Activated CD4-positive, alpha-beta T cell treated with anti-CD3 and anti-CD28 coated beads, Interleukin-2, amount 10 ng/mL, durations not matched to agents 24 days and 14 days (primary cell): ENCODE measurements at regions not wholly inside any gene's neighbourhood (a gene's known extent, or its start where the extent isn't known, plus 50 kb on each side); places are given as distances from the start of the nearest gene placed in this dataset.
A peak's percentile ranks its signal among the peaks of the same experiment; 100 is the strongest.

Experiments
- DNase-seq: peaks from one replicate; pipeline ENCODE4 v3.0.0; 2022
- H3K27ac Mint-ChIP-seq: one replicate; pipeline ENCODE4 v1.8.0; 2022; ENCODE audit warnings: mild to moderate bottlenecking, mixed read lengths
- H3K27me3 Mint-ChIP-seq: one replicate; pipeline ENCODE4 v1.8.0; 2022; ENCODE audit warnings: mixed read lengths
- H3K36me3 Mint-ChIP-seq: one replicate; pipeline ENCODE4 v1.8.0; 2022; ENCODE audit warnings: low read depth, mild to moderate bottlenecking, mixed read lengths
- H3K4me1 Mint-ChIP-seq: one replicate; pipeline ENCODE4 v1.8.0; 2021; ENCODE audit warnings: mixed read lengths
- H3K4me3 Mint-ChIP-seq: one replicate; pipeline ENCODE4 v1.8.0; 2022; ENCODE audit warnings: mild to moderate bottlenecking, moderate library complexity, mixed read lengths
- H3K9me3 Mint-ChIP-seq: one replicate; pipeline ENCODE4 v1.8.0; 2021; ENCODE audit warnings: mixed read lengths
- intact Hi-C: fragments of 100-400 bp; cut with micrococcal nuclease; formaldehyde crosslinking; loops from one replicate; pipeline ENCODE4 v1.15.1; 2023

GRCh38 chr6:166036316-166037095 is 131.1 kb downstream of the TBXT start:
- H3K9me3 Mint-ChIP-seq = no peaks in the 10 kb centered on the region

DNA sequence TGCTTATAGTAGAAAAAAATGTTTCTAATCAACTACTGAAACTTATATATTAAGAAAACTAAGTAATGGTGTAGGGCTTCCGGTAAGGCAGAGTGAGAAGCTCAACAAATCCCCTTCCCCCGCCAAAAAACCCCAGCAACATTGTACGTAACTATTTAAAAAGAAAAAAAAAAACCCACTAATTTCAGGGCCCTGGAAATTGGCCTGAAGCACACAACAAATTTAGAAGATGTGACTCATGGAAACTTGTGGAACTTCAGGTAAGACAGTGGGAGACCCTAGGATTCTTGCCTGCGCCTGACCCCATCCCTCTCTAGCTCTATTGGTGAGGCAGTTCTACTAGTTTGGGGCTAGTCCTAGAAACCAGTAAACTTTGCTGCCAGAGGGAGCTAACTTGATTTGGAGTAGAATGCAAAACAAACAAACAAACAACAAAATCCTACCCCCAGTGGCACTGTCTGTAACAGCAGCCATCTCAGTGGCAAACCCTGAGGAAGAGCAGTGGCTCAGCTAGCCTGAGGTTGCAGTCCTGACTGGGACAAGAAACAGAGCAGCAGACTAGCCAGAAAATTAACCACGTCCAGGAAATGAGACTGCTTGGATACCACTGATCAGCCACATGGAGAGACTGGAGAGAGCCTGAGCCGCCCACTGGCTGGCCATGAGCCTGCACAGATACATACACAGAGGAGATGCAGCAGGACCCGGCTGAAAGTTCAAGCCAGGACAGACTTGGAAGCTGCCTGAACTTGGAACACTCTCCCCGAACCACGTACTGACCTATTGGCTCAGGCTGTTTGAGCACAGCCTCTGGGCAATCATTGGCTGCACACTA is 135.1 kb downstream of the TBXT start:
- no peaks in the 10 kb centered on the region for H3K27me3 Mint-ChIP-seq
- H3K9me3 Mint-ChIP-seq = no peaks in the 10 kb centered on the region
- H3K36me3 Mint-ChIP-seq = no peaks in the 10 kb centered on the region
- H3K4me3 Mint-ChIP-seq = no peak overlapping the region
- intact Hi-C loops = no loop called here
- H3K4me1 Mint-ChIP-seq = no peaks in the 10 kb centered on the region
- DNase-seq = peak; percentile 69
- no peak overlapping the region for H3K27ac Mint-ChIP-seq

More at GRCh38 chr6:166036316-166037095, 131.1 kb downstream of the TBXT start:
- no peaks in the 10 kb centered on the region for H3K4me1 Mint-ChIP-seq
- no peaks in the 10 kb centered on the region for H3K27me3 Mint-ChIP-seq
- no peaks in the 10 kb centered on the region for H3K36me3 Mint-ChIP-seq
- intact Hi-C loops = no loop called here
- no peak overlapping the region for H3K27ac Mint-ChIP-seq
- no peak for DNase-seq
- H3K4me3 Mint-ChIP-seq = no peak overlapping the region

GRCh38 chr6:166031275-166031674 is 136.4 kb downstream of the TBXT start:
- intact Hi-C loops = no loop called here
- H3K4me3 Mint-ChIP-seq = no peak overlapping the region
- DNase-seq = no peak
- H3K4me1 Mint-ChIP-seq = no peaks in the 10 kb centered on the region
- no peak overlapping the region for H3K27ac Mint-ChIP-seq
- H3K9me3 Mint-ChIP-seq = no peaks in the 10 kb centered on the region
- H3K36me3 Mint-ChIP-seq = no peaks in the 10 kb centered on the region
- H3K27me3 Mint-ChIP-seq = no peaks in the 10 kb centered on the region

DNA sequence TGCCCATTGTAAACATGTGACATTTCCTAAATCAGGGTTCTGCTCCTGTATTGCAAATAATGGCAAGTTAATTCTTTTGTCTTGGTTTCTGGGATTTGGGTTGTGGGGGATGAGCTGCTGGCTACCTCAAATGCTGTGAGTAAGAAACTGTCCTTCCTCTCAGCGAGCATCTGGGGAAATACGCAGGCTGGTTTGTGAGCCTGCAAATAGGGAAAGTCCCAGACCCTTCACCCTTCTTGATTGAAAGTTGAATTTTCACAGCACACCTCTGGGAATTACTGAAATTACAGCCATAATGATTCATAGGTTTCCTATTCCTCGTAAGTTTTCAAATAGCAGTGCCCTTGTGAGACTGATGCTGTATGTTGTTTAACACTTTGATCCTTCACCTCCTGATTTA is 138.1 kb downstream of the TBXT start:
- Mint-ChIP-seq H3K27ac (no peak overlapping the region), H3K36me3 (no peaks in the 10 kb centered on the region), H3K27me3 (no peaks in the 10 kb centered on the region), H3K4me1 (no peaks in the 10 kb centered on the region), H3K9me3 (no peaks in the 10 kb centered on the region), H3K4me3 (no peak overlapping the region)
- intact Hi-C loops = no loop called here
- peak; percentile 63 for DNase-seq

DNA sequence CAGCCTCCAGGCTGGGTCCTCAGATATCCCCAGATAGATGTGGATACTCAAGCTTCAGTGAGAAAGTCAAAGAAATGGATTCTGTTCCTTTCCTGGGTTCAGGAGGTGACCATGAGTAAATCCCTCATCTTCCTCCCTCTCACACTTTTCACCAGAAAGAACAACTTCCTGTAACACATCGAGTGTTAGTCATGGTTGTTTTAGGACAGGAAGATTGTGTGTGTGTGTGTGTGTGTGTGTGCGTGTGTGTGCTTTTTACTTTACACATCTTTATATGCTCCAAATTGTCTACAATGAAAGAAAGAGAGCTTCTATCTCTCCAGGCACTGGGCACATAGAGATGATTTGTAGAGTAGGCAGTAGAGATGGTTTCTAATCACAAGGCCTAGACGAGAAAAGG is 139.9 kb downstream of the TBXT start:
- H3K27me3 Mint-ChIP-seq = no peaks in the 10 kb centered on the region
- DNase-seq = no peak
- intact Hi-C loops = no loop called here
- H3K9me3 Mint-ChIP-seq = no peaks in the 10 kb centered on the region
- H3K4me1 Mint-ChIP-seq = no peaks in the 10 kb centered on the region
- no peak overlapping the region for H3K4me3 Mint-ChIP-seq
- H3K36me3 Mint-ChIP-seq = no peaks in the 10 kb centered on the region
- H3K27ac Mint-ChIP-seq = no peak overlapping the region

DNA sequence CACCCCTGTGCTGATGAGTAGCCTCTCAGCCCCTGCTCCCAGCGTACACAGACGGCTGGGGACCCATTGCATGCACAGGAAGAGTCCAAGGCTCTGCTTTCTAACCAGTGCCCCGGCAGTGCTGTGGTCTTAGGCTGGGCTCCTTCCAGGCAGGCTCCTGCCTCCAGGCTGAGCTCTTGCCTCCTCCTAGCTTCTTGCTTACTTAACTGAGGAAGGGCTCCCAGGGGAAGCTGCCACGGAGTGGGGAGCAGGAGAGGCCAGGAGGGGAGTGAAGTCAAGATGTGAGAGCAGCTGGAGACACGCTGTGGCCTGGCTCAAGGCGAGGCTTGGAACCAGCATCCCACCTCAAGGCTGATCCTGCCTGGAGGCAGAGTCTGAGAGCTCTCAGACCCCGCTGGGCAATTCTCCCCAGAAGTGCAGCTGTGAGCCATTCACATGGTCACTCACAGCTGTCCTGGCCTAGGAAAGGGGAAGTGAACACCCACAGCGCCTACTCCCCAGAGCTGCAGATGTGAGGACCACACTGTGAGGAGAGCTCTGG is 141.0 kb downstream of the TBXT start:
- no peaks in the 10 kb centered on the region for H3K27me3 Mint-ChIP-seq
- peak; percentile 49 for DNase-seq
- no peaks in the 10 kb centered on the region for H3K9me3 Mint-ChIP-seq
- no peak overlapping the region for H3K27ac Mint-ChIP-seq
- intact Hi-C loops = no loop called here
- no peak overlapping the region for H3K4me3 Mint-ChIP-seq
- H3K36me3 Mint-ChIP-seq = no peaks in the 10 kb centered on the region
- H3K4me1 Mint-ChIP-seq = no peaks in the 10 kb centered on the region

- H3K4me1 Mint-ChIP-seq = no peaks in the 10 kb centered on the region
- H3K9me3 Mint-ChIP-seq = no peaks in the 10 kb centered on the region
- no peaks in the 10 kb centered on the region for H3K27me3 Mint-ChIP-seq
- H3K4me3 Mint-ChIP-seq = no peak overlapping the region
- H3K27ac Mint-ChIP-seq = no peak overlapping the region
- intact Hi-C loops = no loop called here
- DNase-seq = peak; percentile 34
- H3K36me3 Mint-ChIP-seq = no peaks in the 10 kb centered on the region
Observed at GRCh38 chr6:166025149-166025898, 142.3 kb downstream of the TBXT start.

- Mint-ChIP-seq H3K9me3 (no peaks in the 10 kb centered on the region), H3K27ac (no peak overlapping the region), H3K4me1 (no peaks in the 10 kb centered on the region), H3K4me3 (no peak overlapping the region), H3K27me3 (no peaks in the 10 kb centered on the region), H3K36me3 (no peaks in the 10 kb centered on the region)
- intact Hi-C loops = no loop called here
- DNase-seq = peak; percentile 57
Observed at GRCh38 chr6:166024252-166024651, 143.4 kb downstream of the TBXT start.

DNA sequence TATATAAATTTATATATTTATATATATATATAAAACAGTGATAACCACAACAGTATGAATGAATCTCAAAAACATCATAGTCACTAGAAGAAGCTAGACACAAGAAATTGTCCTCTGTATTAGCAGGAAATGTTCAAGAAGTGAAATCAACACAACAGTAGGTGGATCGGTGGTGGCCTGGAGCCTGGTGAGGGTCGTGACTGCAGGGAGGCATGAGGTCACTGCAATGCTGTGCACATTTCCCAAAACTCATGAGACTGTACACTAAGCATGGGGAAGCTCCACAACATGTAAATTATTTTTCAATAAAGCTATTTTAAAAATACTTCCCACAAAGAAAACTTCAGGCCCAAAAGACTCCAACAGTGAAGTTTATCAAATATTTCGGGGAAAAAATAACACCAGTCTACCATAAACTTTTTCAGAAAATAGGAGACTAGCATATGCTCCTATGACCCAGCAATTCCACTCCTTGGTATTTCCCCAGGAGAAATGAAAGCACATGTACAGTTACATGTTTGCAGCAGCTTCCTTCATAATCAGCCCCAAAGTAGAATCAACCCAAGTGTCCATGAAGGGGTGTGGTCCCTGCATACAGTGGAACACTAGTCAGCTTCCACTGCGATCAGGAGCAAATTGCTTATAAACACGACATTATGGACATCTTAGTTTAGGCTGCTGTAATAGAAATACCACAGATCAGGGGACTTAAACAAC is 144.2 kb downstream of the TBXT start:
- Mint-ChIP-seq H3K27me3 (no peaks in the 10 kb centered on the region), H3K27ac (no peak overlapping the region), H3K36me3 (no peaks in the 10 kb centered on the region), H3K4me3 (no peak overlapping the region), H3K4me1 (no peaks in the 10 kb centered on the region), H3K9me3 (no peaks in the 10 kb centered on the region)
- intact Hi-C loops = no loop called here
- DNase-seq = peak; percentile 52

DNA sequence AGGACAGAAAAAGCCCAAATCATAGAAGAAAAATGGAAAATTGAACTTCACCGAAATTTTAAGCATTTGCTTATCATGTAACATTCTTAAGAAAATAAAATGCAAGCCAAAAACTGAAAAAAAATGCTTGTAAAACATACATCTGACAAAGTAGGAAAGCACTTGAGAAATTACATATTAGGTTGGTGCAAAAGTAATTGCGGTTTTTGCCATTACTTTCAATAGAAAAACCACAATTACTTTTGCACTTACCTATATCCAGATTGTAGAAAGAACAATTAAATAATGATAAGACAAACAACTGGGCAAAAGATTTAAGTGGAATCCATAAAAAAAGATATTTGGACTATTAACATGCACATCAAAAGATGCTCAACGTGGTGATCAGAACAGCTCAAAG is 146.2 kb downstream of the TBXT start:
- intact Hi-C loops = no loop called here
- Mint-ChIP-seq H3K27me3 (no peaks in the 10 kb centered on the region), H3K9me3 (peaks cover 4% of the 10 kb centered on the region), H3K4me3 (no peak overlapping the region), H3K27ac (no peak overlapping the region), H3K36me3 (no peaks in the 10 kb centered on the region), H3K4me1 (no peaks in the 10 kb centered on the region)
- DNase-seq = no peak

GRCh38 chr6:166019214-166019613 is 148.4 kb downstream of the TBXT start:
- Mint-ChIP-seq H3K4me3 (no peak overlapping the region), H3K27ac (no peak overlapping the region), H3K36me3 (no peaks in the 10 kb centered on the region), H3K4me1 (no peaks in the 10 kb centered on the region), H3K9me3 (peaks cover 4% of the 10 kb centered on the region), H3K27me3 (no peaks in the 10 kb centered on the region)
- intact Hi-C loops = no loop called here
- DNase-seq = peak; percentile 43

- Mint-ChIP-seq H3K27me3 (no peaks in the 10 kb centered on the region), H3K4me3 (no peak overlapping the region), H3K9me3 (peaks cover 4% of the 10 kb centered on the region), H3K36me3 (no peaks in the 10 kb centered on the region), H3K4me1 (no peaks in the 10 kb centered on the region), H3K27ac (no peak overlapping the region)
- DNase-seq = no peak
- intact Hi-C loops = no loop called here
Observed at GRCh38 chr6:166017032-166017635, 150.5 kb downstream of the TBXT start.

- H3K4me1 Mint-ChIP-seq = no peaks in the 10 kb centered on the region
- H3K9me3 Mint-ChIP-seq = peaks cover 4% of the 10 kb centered on the region
- H3K36me3 Mint-ChIP-seq = no peaks in the 10 kb centered on the region
- intact Hi-C loops = no loop called here
- no peak overlapping the region for H3K4me3 Mint-ChIP-seq
- H3K27me3 Mint-ChIP-seq = peaks cover 6% of the 10 kb centered on the region
- DNase-seq = no peak
- no peak overlapping the region for H3K27ac Mint-ChIP-seq
Observed at GRCh38 chr6:166014966-166015365, 152.7 kb downstream of the TBXT start.
